H9 (cell line): ENCODE measurements at regions not wholly inside any gene's neighbourhood (a gene's known extent, or its start where the extent isn't known, plus 50 kb on each side); places are given as distances from the start of the nearest gene placed in this dataset.

Experiments used
- DNase-seq: peaks from one replicate; pipeline ENCODE4 v3.0.0-alpha.2; 2017
- H2AFZ ChIP-seq: one replicate; pipeline ENCODE4 v1.6.1; 2013; ENCODE audit warnings: mild to moderate bottlenecking, low read length, control low read depth, moderate library complexity
- H2AK5ac ChIP-seq: 2 replicates; pipeline ENCODE4 v1.6.1; 2013; ENCODE audit warnings: low read length, control low read depth, mixed read lengths; ENCODE audit not compliant: insufficient read length
- H2BK120ac ChIP-seq: one replicate; pipeline ENCODE4 v1.6.1; 2013; ENCODE audit warnings: low read depth, mild to moderate bottlenecking, low read length, control low read depth, inconsistent platforms; ENCODE audit not compliant: poor library complexity, severe bottlenecking
- H2BK12ac ChIP-seq: 2 replicates; pipeline ENCODE4 v1.6.1; 2013; ENCODE audit warnings: low read length, control low read depth, mixed read lengths, low read depth; ENCODE audit not compliant: insufficient read length
- H2BK15ac ChIP-seq: 2 replicates; pipeline ENCODE4 v1.6.1; 2013; ENCODE audit warnings: low read depth, low read length, control low read depth
- H2BK20ac ChIP-seq: one replicate; pipeline ENCODE4 v1.6.1; 2013; ENCODE audit warnings: low read depth, mild to moderate bottlenecking, low read length, control low read depth, inconsistent platforms; ENCODE audit not compliant: poor library complexity, severe bottlenecking
- H2BK5ac ChIP-seq: 2 replicates; pipeline ENCODE4 v1.6.1; 2013; ENCODE audit warnings: low read length, control low read depth, mixed read lengths; ENCODE audit not compliant: insufficient read length
- H3K14ac ChIP-seq: 2 replicates; pipeline ENCODE4 v1.6.1; 2013; ENCODE audit warnings: low read length, control low read depth; ENCODE audit not compliant: insufficient read depth
- H3K18ac ChIP-seq: 2 replicates; pipeline ENCODE4 v1.6.1; 2013; ENCODE audit warnings: low read depth, mild to moderate bottlenecking, mixed read lengths, low read length, control low read depth; ENCODE audit not compliant: insufficient read length
- H3K23ac ChIP-seq: 2 replicates; pipeline ENCODE4 v1.6.1; 2013; ENCODE audit warnings: low read length, control low read depth, mixed read lengths, low read depth; ENCODE audit not compliant: insufficient read length
- H3K23me2 ChIP-seq: 2 replicates; pipeline ENCODE4 v1.6.1; 2013; ENCODE audit warnings: low read depth, mild to moderate bottlenecking, mixed read lengths, low read length, control low read depth; ENCODE audit not compliant: insufficient read length, poor library complexity, severe bottlenecking
- H3K27ac ChIP-seq: 2 replicates; pipeline ENCODE4 v1.5.1; 2013; ENCODE audit warnings: low read length, control low read depth, mixed read lengths, low read depth; ENCODE audit not compliant: insufficient read length
- H3K27me3 ChIP-seq: 2 replicates; pipeline ENCODE4 v1.6.1; 2013; ENCODE audit warnings: low read length, control low read depth, inconsistent platforms; ENCODE audit not compliant: insufficient read depth
- H3K4ac ChIP-seq: 2 replicates; pipeline ENCODE4 v1.6.1; 2013; ENCODE audit warnings: low read depth, mild to moderate bottlenecking, control low read depth, inconsistent platforms, low read length, moderate library complexity
- H3K4me1 ChIP-seq: 2 replicates; pipeline ENCODE4 v1.6.1; 2013; ENCODE audit warnings: low read length, control low read depth, inconsistent platforms; ENCODE audit not compliant: insufficient read depth
- H3K4me2 ChIP-seq: 2 replicates; pipeline ENCODE4 v1.6.1; 2013; ENCODE audit warnings: low read length, control low read depth, mixed read lengths; ENCODE audit not compliant: insufficient read length, insufficient read depth
- H3K56ac ChIP-seq: 2 replicates; pipeline ENCODE4 v1.6.1; 2013; ENCODE audit warnings: low read depth, mild to moderate bottlenecking, mixed read lengths, low read length, control low read depth; ENCODE audit not compliant: insufficient read length
- H3K79me1 ChIP-seq: 2 replicates; pipeline ENCODE4 v1.6.1; 2013; ENCODE audit warnings: low read depth, mild to moderate bottlenecking, moderate library complexity, low read length, control low read depth, inconsistent platforms; ENCODE audit not compliant: insufficient read depth, poor library complexity, severe bottlenecking
- H3K79me2 ChIP-seq: 2 replicates; pipeline ENCODE4 v1.6.1; 2013; ENCODE audit warnings: low read length, control low read depth, inconsistent platforms; ENCODE audit not compliant: insufficient read depth
- H3K9ac ChIP-seq: 2 replicates; pipeline ENCODE4 v1.6.1; 2013; ENCODE audit warnings: low read length, control low read depth, mixed read lengths; ENCODE audit not compliant: insufficient read length; ENCODE audit errors: extremely low read depth
- H3K9me3 ChIP-seq: one replicate; pipeline ENCODE4 v1.6.1; 2013; ENCODE audit warnings: low read depth, low read length, inconsistent platforms; ENCODE audit not compliant: control insufficient read depth
- H3T11ph ChIP-seq: one replicate; pipeline ENCODE4 v1.6.1; 2013; ENCODE audit warnings: mild to moderate bottlenecking, low read length, control low read depth, inconsistent platforms
- H4K20me1 ChIP-seq: one replicate; pipeline ENCODE4 v1.6.1; 2013; ENCODE audit not compliant: control insufficient read depth, insufficient read length, insufficient read depth
- H4K5ac ChIP-seq: 2 replicates; pipeline ENCODE4 v1.6.1; 2013; ENCODE audit warnings: low read depth, mild to moderate bottlenecking, mixed read lengths, low read length, control low read depth; ENCODE audit not compliant: insufficient read length
- H4K8ac ChIP-seq: replicated peaks from 2 replicates; pipeline ENCODE4 v1.6.1; 2013; ENCODE audit warnings: low read length, control low read depth, mixed read lengths, low read depth; ENCODE audit not compliant: insufficient read length
- H4K91ac ChIP-seq: 2 replicates; pipeline ENCODE4 v1.6.1; 2013; ENCODE audit warnings: low read depth, mild to moderate bottlenecking, moderate library complexity, mixed read lengths, low read length, control low read depth; ENCODE audit not compliant: insufficient read length
- H3K27ac Mint-ChIP-seq, 3 experiments: 2 replicates in 2 of 3; 3 replicates in 1 of 3; pipeline ENCODE4 v1.8.0; 2020 to 2021; ENCODE audit warnings: mixed read lengths in 3 of 3, mild to moderate bottlenecking in 1 of 3, moderate library complexity in 1 of 3
- H3K27me3 Mint-ChIP-seq: 2 replicates; pipeline ENCODE4 v1.8.0; 2021; ENCODE audit warnings: low read depth, mild to moderate bottlenecking, moderate library complexity, mixed read lengths
- H3K36me3 Mint-ChIP-seq, 3 experiments: 2 replicates in 2 of 3; 3 replicates in 1 of 3; pipeline ENCODE4 v1.8.0; 2020 to 2021; ENCODE audit warnings: low read depth in 3 of 3, mixed read lengths in 3 of 3; ENCODE audit not compliant: insufficient read depth in 1 of 3
- H3K4me1 Mint-ChIP-seq, 2 experiments: 2 replicates each; pipeline ENCODE4 v1.8.0; 2020; ENCODE audit warnings: mixed read lengths in 2 of 2
- H3K4me3 Mint-ChIP-seq, 2 experiments: 2 replicates in 1 of 2; 3 replicates in 1 of 2; pipeline ENCODE4 v1.8.0; 2020 to 2021; ENCODE audit warnings: mild to moderate bottlenecking in 2 of 2, mixed read lengths in 2 of 2, moderate library complexity in 1 of 2
- H3K9me3 Mint-ChIP-seq, 2 experiments: 2 replicates in 1 of 2; 3 replicates in 1 of 2; pipeline ENCODE4 v1.8.0; 2020; ENCODE audit warnings: mild to moderate bottlenecking in 2 of 2, mixed read lengths in 2 of 2, moderate library complexity in 1 of 2
- WGBS: extraction: QIAGEN DNeasy Blood & Tissue Kit; methylation state at CpG from one replicate; pipeline ENCODE4 v1.1.7; 2013; ENCODE audit warnings: missing lambda C conversion rate, low lambda C conversion rate, mixed read lengths; ENCODE audit not compliant: insufficient read length; ENCODE audit errors: extremely low coverage; 5-methylcytosine and 5-hydroxymethylcytosine counted together
- TF ChIP-seq, protein P1 (sequence below): fragments of 200-600 bp; sonication (generic); conservative IDR thresholded peaks from 3 replicates; pipeline ENCODE4 v1.8.0; 2021; ENCODE audit warnings: antibody characterized with exemption, mild to moderate bottlenecking

DNA sequence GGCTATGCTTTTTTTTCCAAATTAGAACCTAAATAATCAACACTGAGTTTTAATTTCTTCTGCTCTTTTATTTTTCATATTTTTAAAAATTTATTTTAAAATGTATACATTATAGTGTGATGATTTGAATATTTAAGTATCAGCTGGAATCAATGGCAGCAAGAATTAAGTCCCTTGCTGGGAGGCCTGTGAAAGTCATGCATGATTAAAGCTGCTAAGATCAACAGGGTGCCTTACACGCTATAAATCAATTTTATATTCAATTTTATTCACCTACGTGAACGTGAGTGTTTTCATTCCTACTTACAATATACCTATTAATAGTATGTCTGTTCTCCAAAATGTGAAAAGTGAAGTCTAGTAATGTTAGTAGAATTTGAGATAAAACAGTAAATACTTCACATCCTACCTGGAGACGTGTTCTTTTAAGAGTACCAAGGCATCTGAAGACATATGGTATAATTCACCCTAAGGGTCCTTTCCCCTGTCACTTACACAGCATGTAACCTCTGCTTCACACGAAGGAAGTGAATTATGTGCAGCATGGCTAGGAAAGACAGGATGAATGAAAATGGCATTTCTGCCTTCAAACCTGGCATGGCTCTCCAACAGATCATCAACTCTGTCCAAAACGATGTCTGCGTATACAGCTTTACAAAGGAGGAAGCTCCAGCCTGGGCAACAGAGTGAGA is 640.4 kb upstream of the ROBO1 start:
- no peak overlapping the region for H3K4ac ChIP-seq
- H4K8ac ChIP-seq = no peak overlapping the region
- no peak for DNase-seq
- H4K20me1 ChIP-seq = no peaks in the 10 kb centered on the region
- H2BK5ac ChIP-seq = no peak overlapping the region
- H2BK20ac ChIP-seq = no peak overlapping the region
- no peaks in the 10 kb centered on the region for H3K79me2 ChIP-seq
- H3K14ac ChIP-seq = no peak overlapping the region
- H3K27ac ChIP-seq = no peak overlapping the region
- no peak overlapping the region for H2AK5ac ChIP-seq
- TF ChIP-seq, protein P1, sequence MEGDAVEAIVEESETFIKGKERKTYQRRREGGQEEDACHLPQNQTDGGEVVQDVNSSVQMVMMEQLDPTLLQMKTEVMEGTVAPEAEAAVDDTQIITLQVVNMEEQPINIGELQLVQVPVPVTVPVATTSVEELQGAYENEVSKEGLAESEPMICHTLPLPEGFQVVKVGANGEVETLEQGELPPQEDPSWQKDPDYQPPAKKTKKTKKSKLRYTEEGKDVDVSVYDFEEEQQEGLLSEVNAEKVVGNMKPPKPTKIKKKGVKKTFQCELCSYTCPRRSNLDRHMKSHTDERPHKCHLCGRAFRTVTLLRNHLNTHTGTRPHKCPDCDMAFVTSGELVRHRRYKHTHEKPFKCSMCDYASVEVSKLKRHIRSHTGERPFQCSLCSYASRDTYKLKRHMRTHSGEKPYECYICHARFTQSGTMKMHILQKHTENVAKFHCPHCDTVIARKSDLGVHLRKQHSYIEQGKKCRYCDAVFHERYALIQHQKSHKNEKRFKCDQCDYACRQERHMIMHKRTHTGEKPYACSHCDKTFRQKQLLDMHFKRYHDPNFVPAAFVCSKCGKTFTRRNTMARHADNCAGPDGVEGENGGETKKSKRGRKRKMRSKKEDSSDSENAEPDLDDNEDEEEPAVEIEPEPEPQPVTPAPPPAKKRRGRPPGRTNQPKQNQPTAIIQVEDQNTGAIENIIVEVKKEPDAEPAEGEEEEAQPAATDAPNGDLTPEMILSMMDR = no peak
- H3K79me1 ChIP-seq = no peaks in the 10 kb centered on the region
- H3K23me2 ChIP-seq = no peaks in the 10 kb centered on the region
- no peak overlapping the region for H3K18ac ChIP-seq
- H3K4me2 ChIP-seq = no peak overlapping the region
- no peak overlapping the region for H2AFZ ChIP-seq
- WGBS = no CpG with 5 or more reads among the region's 7 CpGs
- H2BK12ac ChIP-seq = no peak overlapping the region
- H3K9me3 ChIP-seq = no peaks in the 10 kb centered on the region
- Mint-ChIP-seq H3K4me1 (no peaks in the 10 kb centered on the region), H3K9me3 (no peaks in the 10 kb centered on the region), H3K36me3 (no peaks in the 10 kb centered on the region), H3K4me3 (no peak overlapping the region), H3K27me3 (no peaks in the 10 kb centered on the region), H3K27ac (no peak overlapping the region)
- H4K5ac ChIP-seq = no peak overlapping the region
- H3K9ac ChIP-seq = no peak overlapping the region
- no peak overlapping the region for H3T11ph ChIP-seq
- H2BK120ac ChIP-seq = no peak overlapping the region
- no peaks in the 10 kb centered on the region for H3K4me1 ChIP-seq
- H4K91ac ChIP-seq = no peak overlapping the region
- no peak overlapping the region for H3K56ac ChIP-seq
- no peaks in the 10 kb centered on the region for H3K27me3 ChIP-seq
- H3K23ac ChIP-seq = no peak overlapping the region
- no peak overlapping the region for H2BK15ac ChIP-seq
